ENCODE measurements at regions not wholly inside any gene's neighbourhood (a gene's known extent, or its start where the extent isn't known, plus 50 kb on each side); places are given as distances from the start of the nearest gene placed in this dataset.
"Not testable (repeated sequence)": the region's sequence is repeated elsewhere in the genome, so short reads cannot be mapped to it uniquely, and the experiment has no call there.

GRCh38 chr19:30817965-30818567 lies 445.9 kb downstream of the ZNF536 start:
- no peak for DNase-seq (ENCODE audit: low read depth)

- DNase-seq (ENCODE audit: low read depth), result no peak
Measured at GRCh38 chr19:30817197-30817596, 445.0 kb downstream of the ZNF536 start.

- no peak for DNase-seq (ENCODE audit: low read depth)
Measured at GRCh38 chr19:30815889-30816580, 443.9 kb downstream of the ZNF536 start.

- DNase-seq (ENCODE audit: low read depth), result no peak
Measured at GRCh38 chr19:30812099-30812678, 440.0 kb downstream of the ZNF536 start.

- no peak for DNase-seq (ENCODE audit: low read depth)
Measured at GRCh38 chr19:30811397-30812098, 439.4 kb downstream of the ZNF536 start.

- DNase-seq (ENCODE audit: low read depth), result no peak
Measured at GRCh38 chr19:30810726-30811125, 438.5 kb downstream of the ZNF536 start.

- DNase-seq (ENCODE audit: low read depth), result no peak
Measured at GRCh38 chr19:30807278-30807677, 435.1 kb downstream of the ZNF536 start.

- DNase-seq (ENCODE audit: low read depth), result no peak
Measured at GRCh38 chr19:30806311-30806710, 434.1 kb downstream of the ZNF536 start.

- no peak for DNase-seq (ENCODE audit: low read depth)
Measured at GRCh38 chr19:30804751-30805150, 432.6 kb downstream of the ZNF536 start.

- DNase-seq (ENCODE audit: low read depth), result not testable (repeated sequence)
Measured at GRCh38 chr19:30804333-30804732, 432.1 kb downstream of the ZNF536 start.

- DNase-seq (ENCODE audit: low read depth), result no peak
Measured at GRCh38 chr19:30802424-30803013, 430.3 kb downstream of the ZNF536 start.

GRCh38 chr19:30799865-30800755 lies 427.9 kb downstream of the ZNF536 start:
- peak; percentile 59 for DNase-seq (ENCODE audit: low read depth)

- DNase-seq (ENCODE audit: low read depth), result no peak
Measured at GRCh38 chr19:30795727-30796126, 423.5 kb downstream of the ZNF536 start.

- no peak for DNase-seq (ENCODE audit: low read depth)
Measured at GRCh38 chr19:30792561-30793505, 420.6 kb downstream of the ZNF536 start.

- DNase-seq (ENCODE audit: low read depth), result no peak
Measured at GRCh38 chr19:30791088-30791487, 418.9 kb downstream of the ZNF536 start.

- no peak for DNase-seq (ENCODE audit: low read depth)
Measured at GRCh38 chr19:30790056-30790680, 418.0 kb downstream of the ZNF536 start.

GRCh38 chr19:30788105-30788765 lies 416.1 kb downstream of the ZNF536 start:
- no peak for DNase-seq (ENCODE audit: low read depth)

GRCh38 chr19:30785458-30786137 lies 413.4 kb downstream of the ZNF536 start:
- no peak for DNase-seq (ENCODE audit: low read depth)
